ENCODE measurements at regions not wholly inside any gene's neighbourhood (a gene's known extent, or its start where the extent isn't known, plus 50 kb on each side); places are given as distances from the start of the nearest gene placed in this dataset.
A peak's percentile ranks its signal among the peaks of the same experiment; 100 is the strongest.
"Not testable (repeated sequence)": the region's sequence is repeated elsewhere in the genome, so short reads cannot be mapped to it uniquely, and the experiment has no call there.

DNA sequence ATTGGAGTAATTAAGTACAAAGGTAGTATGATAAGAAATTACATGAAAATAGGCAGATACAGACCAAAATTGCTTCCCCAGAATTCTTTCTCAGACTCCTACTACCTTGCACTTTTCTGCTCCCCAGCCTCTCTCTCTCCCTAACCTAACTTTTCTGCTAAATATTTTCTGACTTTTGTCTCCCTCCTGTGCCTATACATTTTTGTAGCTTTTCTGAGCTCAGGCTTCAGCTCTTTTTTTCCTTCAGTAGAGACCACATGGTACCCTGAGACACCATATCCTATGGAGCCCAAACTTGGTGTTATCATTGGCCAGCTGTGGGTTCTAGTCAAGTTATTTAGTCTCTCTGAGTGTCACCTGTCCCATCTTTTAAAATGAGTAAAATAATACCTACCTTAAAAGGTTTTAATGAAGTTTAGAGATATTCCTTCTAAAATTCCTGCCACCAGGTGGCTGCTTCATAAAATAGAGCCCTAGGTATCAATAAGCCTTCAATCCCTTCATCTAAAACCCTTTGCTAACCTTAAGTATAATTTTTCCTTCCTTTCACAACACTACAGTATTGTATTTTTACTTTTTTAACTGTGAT, 237.6 kb upstream of the DUSP10 start:
- DNase-seq (ENCODE audit: extremely low read depth, low read depth): no peak

DNA sequence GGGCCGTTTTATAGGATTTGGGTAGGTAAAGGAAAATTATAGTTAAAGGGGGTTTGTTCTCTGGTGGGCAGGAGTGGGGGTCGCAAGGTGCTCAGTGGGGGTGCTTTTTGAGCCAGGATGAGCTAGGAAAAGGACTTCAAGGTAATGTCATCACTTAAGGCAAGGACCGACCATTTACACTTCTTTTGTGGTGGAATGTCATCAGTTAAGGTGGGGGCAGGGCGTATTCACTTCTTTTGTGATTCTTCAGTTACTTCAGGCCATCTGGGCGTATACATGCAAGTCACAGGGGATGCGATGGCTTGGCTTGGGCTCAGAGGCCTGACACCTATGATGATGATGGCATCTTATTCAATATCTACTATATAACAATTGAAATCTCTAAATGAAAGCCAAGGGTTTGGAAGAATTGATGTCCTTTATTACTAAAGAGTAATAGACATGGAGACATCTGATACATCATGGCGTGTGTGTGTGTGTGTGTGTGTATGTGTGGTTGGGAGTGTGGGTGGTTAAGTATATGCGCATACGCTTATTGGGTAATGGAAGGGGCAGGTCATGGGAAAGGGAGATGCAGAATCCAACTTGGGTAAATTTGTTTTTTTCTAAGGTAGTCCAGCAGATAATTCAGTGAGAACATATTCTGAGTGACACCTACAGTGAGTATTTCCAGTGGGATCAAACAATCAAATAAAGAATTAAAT, 236.9 kb upstream of the DUSP10 start:
- not testable (repeated sequence) for DNase-seq (ENCODE audit: extremely low read depth, low read depth)

DNA sequence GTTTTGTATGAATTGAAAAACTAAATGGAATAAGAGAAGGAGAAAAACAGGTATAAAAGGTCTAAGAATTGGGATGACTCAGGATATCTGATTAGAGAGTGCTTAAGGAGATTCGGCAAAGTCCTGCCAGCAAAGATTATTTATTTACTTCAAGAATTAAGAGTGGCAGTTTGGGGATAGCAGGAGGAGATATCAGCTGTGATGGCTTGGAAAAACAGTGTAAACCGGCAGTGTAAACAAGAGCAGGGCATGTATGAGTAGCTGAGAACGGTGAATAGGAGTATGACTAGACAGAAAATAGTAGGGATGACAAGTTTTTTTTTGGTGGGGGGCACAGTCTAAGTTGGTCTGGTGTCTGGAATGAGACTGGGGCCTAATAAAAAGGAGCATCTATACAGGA, 231.9 kb upstream of the DUSP10 start:
- DNase-seq (ENCODE audit: extremely low read depth, low read depth): not testable (repeated sequence)

DNA sequence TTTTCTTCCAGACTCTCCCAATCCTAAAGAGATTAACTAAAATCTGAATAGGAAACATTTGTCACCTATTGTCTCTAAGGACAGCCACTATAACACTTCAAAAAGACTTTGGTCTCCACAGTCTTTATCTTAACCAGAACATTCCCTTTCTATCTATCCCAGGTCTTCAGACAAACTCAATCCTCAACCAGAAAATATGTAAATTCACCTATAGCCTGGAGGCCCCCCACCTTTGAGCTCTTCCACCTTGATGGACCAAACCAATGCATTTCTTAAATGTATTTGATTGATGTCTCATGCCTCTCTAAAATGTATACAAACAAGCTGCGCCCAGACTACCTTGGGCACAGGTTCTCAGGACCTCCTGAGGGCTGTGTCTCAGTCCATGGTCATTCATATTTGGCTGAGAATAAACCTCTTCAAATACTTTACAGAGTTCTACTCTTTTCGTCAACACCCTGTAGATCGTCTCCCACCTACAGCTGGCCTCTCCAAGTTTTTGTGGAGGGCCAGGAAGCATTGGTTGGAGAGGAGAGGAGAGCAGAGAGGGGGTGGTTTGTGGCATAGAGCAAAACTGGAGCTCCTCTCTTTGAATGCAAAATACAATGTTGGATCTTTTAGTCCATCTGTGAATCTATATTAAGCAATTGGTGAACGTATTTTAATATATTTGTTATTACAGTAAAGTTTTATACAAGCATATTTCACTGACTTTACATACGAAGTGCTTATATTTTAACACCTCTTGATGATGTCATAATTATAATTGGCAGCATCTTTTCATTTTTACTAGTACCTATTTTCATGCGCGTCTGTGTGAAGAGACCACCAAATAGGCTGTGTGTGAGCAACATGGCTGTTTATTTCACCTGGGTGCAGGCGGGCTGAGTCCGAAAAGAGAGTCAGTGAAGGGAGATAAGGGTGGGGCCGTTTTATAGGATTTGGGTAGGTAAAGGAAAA, 230.7 kb upstream of the DUSP10 start:
- no peak for DNase-seq (ENCODE audit: extremely low read depth, low read depth)

DNA sequence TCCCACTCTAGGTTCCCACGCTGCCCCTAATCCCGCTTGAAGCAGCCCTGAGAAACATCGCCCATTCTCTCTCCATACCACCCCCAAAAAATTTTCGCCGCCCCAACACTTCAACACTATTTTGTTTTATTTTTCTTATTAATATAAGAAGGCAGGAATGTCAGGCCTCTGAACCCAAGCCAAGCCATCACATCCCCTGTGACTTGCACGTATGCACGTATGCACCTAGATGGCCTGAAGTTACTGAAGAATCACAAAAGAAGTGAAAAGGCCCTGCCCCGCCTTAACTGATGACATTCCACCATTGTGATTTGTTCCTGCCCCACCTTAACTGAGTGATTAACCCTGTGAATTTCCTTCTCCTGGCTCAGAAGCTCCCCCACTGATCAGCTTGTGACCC, 229.1 kb upstream of the DUSP10 start:
- not testable (repeated sequence) for DNase-seq (ENCODE audit: extremely low read depth, low read depth)

DNA sequence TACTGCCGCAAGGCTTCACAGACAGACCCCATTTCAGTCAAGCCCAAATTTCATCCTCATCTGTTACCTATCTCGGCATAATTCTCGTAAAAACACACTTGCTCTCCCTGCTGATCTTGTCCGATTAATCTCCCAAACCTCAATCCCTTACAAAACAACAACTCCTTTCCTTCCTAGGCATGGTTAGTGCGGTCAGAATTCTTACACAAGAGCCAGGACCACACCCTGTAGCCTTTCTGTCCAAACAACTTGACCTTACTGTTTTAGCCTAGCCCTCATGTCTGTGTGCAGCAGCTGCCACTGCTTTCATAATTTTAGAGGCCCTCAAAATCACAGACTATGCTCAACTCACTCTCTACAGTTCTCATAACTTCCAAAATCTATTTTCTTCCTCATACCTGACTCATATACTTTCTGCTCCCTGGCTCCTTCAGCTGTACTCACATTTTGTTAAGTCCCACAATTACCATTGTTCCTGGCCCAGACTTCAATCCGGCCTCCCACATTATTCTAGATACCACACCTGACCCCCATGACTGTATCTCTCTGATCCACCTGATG, 227.5 kb upstream of the DUSP10 start:
- DNase-seq (ENCODE audit: extremely low read depth, low read depth): not testable (repeated sequence)

DNA sequence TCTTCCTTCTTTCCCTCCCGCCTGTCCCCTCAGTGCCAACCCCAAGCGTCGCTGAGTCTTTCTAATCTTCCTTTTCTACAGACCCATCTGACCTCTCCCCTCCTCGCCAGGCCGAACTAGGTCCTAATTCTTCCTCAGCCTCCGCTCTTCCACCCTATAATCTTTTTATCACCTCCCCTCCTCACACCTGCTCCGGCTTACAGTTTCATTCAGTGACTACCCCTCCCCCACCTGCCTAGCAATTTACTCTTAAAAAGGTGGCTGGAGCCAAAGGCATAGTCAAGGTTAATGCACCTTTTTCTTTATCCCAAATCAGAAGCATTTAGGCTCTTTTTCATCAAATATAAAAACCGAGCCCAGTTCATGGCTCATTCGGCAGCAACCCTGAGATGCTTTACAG, 225.6 kb upstream of the DUSP10 start:
- DNase-seq (ENCODE audit: extremely low read depth, low read depth): not testable (repeated sequence)

DNA sequence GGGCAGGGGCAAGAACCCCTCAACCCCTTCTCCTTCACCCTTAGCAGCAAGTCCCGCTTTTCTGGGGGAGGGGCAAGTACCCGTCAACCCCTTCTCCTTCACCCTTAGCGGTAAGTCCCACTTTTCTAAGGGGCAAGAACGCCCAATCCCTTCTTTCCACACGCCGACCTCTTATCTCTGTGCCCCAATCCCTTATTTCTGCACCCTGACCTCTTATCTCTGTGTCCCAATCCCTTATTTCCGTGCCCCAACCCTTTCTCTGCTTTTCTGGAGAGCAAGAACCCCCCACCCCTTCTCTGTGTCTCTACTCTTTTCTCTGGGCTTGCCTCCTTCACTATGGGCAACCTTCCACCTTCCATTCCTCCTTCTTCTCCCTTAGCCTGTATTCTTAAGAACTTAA, 225.0 kb upstream of the DUSP10 start:
- DNase-seq (ENCODE audit: extremely low read depth, low read depth): not testable (repeated sequence)

DNA sequence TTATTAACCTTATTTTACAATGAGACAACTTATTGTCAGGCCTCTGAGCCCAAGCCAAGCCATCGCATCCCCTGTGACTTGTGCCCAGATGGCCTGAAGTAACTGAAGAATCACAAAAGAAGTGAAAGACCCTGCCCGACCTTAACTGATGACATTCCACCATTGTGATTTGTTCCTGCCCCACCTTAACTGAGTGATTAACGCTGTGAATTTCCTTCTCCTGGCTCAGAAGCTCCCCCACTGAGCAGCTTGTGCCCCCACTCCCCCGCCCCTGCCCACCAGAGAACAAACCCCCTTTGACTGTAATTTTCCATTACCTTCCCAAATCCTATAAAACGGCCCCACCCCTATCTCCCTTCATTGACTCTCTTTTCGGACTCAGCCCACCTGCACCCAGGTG, 224.0 kb upstream of the DUSP10 start:
- not testable (repeated sequence) for DNase-seq (ENCODE audit: extremely low read depth, low read depth)

DNA sequence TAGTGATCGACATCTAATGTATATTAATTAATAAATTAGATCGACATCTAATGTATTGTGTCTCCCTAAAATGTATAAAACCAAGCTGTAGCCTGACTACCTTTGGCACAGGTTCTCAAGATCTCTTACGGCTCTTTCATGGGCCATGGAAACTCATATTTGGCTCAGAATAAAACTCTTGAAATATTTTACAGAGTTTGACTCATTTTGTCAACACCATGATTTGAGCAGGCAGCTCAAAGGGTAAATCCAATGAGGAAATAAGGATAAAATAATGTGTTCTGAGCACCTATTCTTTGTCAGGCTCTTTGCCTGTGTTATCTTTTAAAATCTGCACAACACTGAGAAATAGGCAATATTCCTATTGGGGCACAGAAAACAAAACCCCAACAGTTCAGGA, 223.4 kb upstream of the DUSP10 start:
- no peak for DNase-seq (ENCODE audit: extremely low read depth, low read depth)

DNA sequence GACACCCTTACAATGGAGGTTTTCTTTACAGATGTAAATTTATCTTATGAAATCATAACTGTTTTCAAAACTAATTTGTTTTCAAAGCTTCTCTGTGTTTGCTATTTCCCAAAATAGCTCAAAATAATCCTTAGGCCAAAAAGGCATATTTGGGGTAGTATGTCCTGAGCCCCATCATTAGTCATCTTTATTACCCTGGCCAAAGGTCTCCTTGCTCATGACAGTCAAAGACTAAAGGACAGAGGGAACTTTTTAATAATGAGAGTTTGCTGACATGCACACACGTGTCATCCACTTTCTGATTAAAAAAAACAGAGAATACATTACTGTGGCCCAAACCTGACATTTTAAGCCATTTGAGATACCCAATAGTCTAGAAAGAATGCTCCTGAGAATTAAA, 221.9 kb upstream of the DUSP10 start:
- no peak for DNase-seq (ENCODE audit: extremely low read depth, low read depth)

DNA sequence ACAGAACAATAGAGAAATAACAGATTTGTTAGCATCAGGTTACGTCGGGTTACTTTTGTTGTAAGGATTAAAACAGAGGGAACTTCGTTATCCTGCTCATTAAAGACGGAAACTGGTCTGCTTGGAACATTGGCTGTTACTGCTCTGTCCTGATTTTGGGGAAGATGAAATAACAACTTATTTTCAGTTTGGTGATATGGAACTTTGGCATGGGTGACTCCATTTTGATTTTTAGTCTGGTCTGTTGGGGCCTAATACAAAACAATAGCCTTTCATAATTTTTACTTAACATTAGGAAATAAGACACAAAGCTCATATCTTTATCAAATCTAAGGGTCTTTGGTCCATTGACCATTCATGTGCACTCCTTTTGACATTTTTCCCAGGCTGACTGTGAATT, 220.5 kb upstream of the DUSP10 start:
- no peak for DNase-seq (ENCODE audit: extremely low read depth, low read depth)

DNA sequence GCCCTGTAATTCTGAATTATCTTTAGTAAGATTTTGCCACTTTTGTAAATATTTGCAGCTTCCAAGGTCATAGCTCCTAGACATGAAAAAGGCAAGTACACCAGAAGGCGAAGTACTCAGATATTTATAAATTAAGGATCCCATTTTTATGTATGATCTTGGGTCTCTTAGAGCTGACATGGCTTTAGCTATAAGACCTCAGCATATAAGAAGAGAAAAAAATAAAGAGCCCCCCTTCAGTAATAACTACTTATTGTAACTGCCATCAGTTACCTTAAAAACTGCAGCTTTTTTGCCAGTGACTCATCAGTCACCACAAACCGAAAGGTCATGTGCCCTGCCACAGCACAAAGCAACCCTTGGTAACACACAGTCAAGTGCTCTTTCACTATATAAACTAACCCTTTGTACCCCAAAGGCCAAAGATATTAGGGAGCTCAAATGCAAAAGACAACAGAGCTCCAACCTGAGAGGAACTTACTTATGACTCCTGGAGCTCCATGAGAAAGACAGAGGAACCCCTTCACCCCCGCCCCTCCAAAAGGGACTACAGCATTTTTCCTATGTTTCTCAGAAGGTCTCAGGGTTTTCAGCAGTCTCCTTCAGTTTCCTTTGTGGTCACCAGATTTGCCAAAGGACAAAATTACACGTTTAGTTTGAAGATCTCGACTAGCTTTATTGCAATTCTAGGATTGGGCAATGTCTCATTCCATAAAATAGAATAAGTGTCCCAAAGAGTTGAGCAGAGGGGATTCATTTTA, 219.8 kb upstream of the DUSP10 start:
- DNase-seq (ENCODE audit: extremely low read depth, low read depth): peak; percentile 9

DNA sequence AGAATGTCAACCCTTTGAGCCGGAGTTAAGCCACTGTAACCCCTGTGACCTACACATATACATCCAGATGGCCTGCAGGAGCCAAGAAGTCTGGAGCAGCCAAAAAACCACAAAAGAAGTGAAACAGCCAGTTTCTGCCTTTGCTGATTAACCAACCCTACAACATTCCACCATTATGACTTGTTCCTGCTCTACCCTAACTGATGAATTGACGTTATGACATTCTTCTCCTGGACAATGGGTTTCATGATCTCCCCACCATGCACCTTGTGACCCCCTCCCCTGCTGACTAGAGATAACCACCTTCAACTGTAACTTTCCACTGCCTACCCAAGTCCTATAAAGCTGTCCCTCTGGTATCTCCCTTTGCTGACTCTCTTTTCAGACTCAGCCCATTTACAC, 216.3 kb upstream of the DUSP10 start:
- not testable (repeated sequence) for DNase-seq (ENCODE audit: extremely low read depth, low read depth)

DNA sequence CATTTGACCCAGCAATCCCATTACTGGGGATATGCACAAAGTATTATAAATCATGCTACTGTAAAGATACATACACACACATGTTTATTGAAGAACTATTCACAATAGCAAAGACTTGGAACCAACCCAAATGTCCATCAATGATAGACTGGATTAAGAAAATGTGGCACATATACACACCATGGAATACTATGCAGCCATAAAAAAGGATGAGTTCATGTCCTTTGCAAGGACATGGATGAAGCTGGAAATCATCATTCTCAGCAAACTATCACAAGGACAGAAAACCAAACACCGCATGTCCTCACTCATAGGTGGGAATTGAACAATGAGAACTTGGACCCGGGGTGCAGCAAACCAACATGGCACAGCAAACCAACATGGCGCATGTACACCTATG, 215.5 kb upstream of the DUSP10 start:
- DNase-seq (ENCODE audit: extremely low read depth, low read depth): not testable (repeated sequence)

DNA sequence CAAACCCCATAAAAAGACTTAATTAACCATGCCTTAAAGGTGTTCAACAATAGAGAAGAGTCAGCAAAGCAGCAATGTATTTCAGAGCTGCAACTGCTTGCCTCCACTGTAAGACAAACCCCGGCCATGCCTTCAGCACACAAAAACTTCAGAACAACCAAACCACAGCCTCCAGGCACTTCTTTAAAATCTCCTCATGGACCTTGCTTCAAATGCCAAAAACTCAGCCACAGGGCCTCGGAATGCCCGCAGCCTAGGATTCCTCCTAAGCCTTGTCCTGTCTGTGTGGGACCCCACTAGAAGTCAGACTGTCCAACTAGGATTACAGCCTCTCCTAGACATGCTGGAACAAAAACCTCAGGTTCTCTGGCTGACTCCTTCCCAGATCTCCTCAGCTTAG, 208.1 kb upstream of the DUSP10 start:
- DNase-seq (ENCODE audit: extremely low read depth, low read depth): no peak

DNA sequence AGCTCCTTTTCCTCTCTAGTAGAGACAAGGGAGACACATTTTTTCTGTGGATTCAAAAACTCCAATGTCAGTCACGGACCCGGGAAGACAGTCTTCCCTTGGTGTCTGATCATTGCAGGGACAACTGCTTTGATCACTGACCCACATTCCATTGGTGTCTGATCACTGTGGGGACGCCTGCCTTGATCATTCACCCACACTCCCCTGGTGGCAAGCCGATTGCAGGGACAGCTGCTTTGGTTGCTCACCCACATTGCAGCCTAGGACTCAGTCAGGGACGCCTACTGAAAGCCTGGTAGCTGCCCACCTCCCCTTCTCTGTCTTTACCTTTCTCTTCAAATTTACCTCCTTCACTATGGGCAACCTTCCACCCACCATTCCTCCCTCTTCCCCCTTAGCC, 206.6 kb upstream of the DUSP10 start:
- DNase-seq (ENCODE audit: extremely low read depth, low read depth): no peak

DNA sequence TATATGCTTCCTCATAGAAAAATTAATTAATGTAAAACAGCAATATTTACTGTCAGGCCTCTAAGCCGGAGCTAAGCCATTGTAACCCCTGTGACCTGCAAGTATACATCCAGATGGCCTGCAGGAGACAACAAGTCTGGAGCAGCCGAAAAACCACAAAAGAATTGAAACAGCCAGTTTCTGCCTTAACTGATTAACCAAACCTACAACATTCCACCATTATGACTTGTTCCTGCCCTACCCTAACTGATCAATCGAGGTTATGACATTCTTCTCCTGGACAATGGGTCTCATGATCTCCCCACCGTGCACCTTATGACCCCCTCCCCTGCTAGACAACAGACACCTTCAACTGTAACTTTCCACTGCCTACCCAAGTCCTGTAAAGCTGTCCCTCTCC, 205.8 kb upstream of the DUSP10 start:
- no peak for DNase-seq (ENCODE audit: extremely low read depth, low read depth)

DNA sequence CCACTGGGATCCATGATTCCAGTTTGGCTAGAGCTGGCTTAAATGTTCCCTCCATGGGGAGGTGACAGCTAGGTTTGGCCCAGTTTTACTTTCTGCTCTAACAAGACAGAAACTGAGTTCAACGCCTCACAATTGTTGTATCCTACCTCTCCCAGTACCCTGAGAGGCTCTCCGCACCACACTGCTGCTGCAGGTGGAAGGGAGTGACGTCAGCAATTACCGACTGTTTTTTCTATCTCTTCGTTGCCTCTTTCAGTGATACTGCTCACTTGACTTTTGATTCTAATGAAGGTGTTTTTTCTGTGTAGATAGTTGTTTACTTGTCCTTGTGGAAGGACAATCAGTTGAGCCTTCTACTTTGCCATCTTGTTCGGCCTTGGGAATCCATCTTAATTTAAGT, 204.9 kb upstream of the DUSP10 start:
- no peak for DNase-seq (ENCODE audit: extremely low read depth, low read depth)

DNA sequence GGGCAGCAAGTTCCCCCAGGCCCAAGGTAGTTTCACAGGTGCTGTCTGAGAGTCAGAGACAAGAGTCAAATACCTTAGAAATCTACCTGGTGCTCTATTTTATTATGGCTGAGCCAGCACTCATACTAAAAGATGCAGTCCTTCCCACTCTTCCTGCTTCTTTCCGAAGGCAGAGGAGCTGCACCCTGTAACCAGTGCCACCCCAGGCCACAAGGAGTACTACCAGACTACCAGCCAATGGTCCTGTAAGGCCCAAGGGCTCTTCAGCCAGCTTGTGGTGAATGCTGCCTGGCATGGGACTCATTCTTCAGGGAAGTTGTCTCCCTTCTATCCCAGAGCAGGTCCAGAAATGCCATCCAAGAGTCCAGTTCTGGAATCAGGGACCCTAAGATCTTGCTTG, 203.8 kb upstream of the DUSP10 start:
- no peak for DNase-seq (ENCODE audit: extremely low read depth, low read depth)

Data from NCI-H460 (cell line).